ENCODE measurements at regions not wholly inside any gene's neighbourhood (a gene's known extent, or its start where the extent isn't known, plus 50 kb on each side); places are given as distances from the start of the nearest gene placed in this dataset.

- Mint-ChIP-seq H3K9me3 (peaks cover 19% of the 10 kb centered on the region), H3K4me1 (no peaks in the 10 kb centered on the region), H3K4me3 (no peak overlapping the region), H3K27ac (no peak overlapping the region), H3K36me3 (no peaks in the 10 kb centered on the region), H3K27me3 (ENCODE audit: low read depth) (peaks cover 4% of the 10 kb centered on the region)
- TF ChIP-seq CTCF (IDR thresholded peaks at IDR 0.05; ENCODE audit: unreplicated experiment), result no peak
- no peak for DNase-seq (ENCODE audit: low spot score in 2 of 2, unreplicated experiment in 2 of 2)
These were observed 253.9 kb downstream of the EDEM1 start for GRCh38 chr3:5441401-5441800.

- H3K4me3 Mint-ChIP-seq, result no peak overlapping the region
- no peaks in the 10 kb centered on the region for H3K36me3 Mint-ChIP-seq
- TF ChIP-seq CTCF (IDR thresholded peaks at IDR 0.05; ENCODE audit: unreplicated experiment), result no peak
- H3K9me3 Mint-ChIP-seq, result peaks cover 19% of the 10 kb centered on the region
- DNase-seq (ENCODE audit: low spot score in 2 of 2, unreplicated experiment in 2 of 2), result no peak
- peaks cover 3% of the 10 kb centered on the region for H3K27me3 Mint-ChIP-seq (ENCODE audit: low read depth)
- no peak overlapping the region for H3K27ac Mint-ChIP-seq
- no peaks in the 10 kb centered on the region for H3K4me1 Mint-ChIP-seq
These were observed 254.7 kb downstream of the EDEM1 start for GRCh38 chr3:5442106-5442785.

- peaks cover 20% of the 10 kb centered on the region for H3K9me3 Mint-ChIP-seq
- no peak overlapping the region for H3K27ac Mint-ChIP-seq
- DNase-seq (ENCODE audit: low spot score in 2 of 2, unreplicated experiment in 2 of 2), result no peak
- no peaks in the 10 kb centered on the region for H3K27me3 Mint-ChIP-seq (ENCODE audit: low read depth)
- no peak overlapping the region for H3K4me3 Mint-ChIP-seq
- no peaks in the 10 kb centered on the region for H3K36me3 Mint-ChIP-seq
- no peaks in the 10 kb centered on the region for H3K4me1 Mint-ChIP-seq
- no peak for TF ChIP-seq CTCF (IDR thresholded peaks at IDR 0.05; ENCODE audit: unreplicated experiment)
These were observed 255.3 kb downstream of the EDEM1 start for GRCh38 chr3:5442786-5443138.

- no peaks in the 10 kb centered on the region for H3K27me3 Mint-ChIP-seq (ENCODE audit: low read depth)
- no peak for DNase-seq (ENCODE audit: low spot score in 2 of 2, unreplicated experiment in 2 of 2)
- no peaks in the 10 kb centered on the region for H3K4me1 Mint-ChIP-seq
- no peak overlapping the region for H3K27ac Mint-ChIP-seq
- peaks cover 33% of the 10 kb centered on the region for H3K9me3 Mint-ChIP-seq
- TF ChIP-seq CTCF (IDR thresholded peaks at IDR 0.05; ENCODE audit: unreplicated experiment), result no peak
- no peak overlapping the region for H3K4me3 Mint-ChIP-seq
- H3K36me3 Mint-ChIP-seq, result no peaks in the 10 kb centered on the region
These were observed 256.7 kb downstream of the EDEM1 start for GRCh38 chr3:5444253-5444652.

- no peak for DNase-seq (ENCODE audit: low spot score in 2 of 2, unreplicated experiment in 2 of 2)
- H3K4me3 Mint-ChIP-seq, result no peak overlapping the region
- no peaks in the 10 kb centered on the region for H3K36me3 Mint-ChIP-seq
- no peak for TF ChIP-seq CTCF (IDR thresholded peaks at IDR 0.05; ENCODE audit: unreplicated experiment)
- H3K4me1 Mint-ChIP-seq, result no peaks in the 10 kb centered on the region
- H3K27ac Mint-ChIP-seq, result no peak overlapping the region
- peaks cover 36% of the 10 kb centered on the region for H3K9me3 Mint-ChIP-seq
- no peaks in the 10 kb centered on the region for H3K27me3 Mint-ChIP-seq (ENCODE audit: low read depth)
These were observed 258.2 kb downstream of the EDEM1 start for GRCh38 chr3:5445676-5446201.

Measured in mesothelial cell of epicardium (in vitro differentiated cells).